DOHH2 (cell line): ENCODE measurements at regions not wholly inside any gene's neighbourhood (a gene's known extent, or its start where the extent isn't known, plus 50 kb on each side); places are given as distances from the start of the nearest gene placed in this dataset.

Experiments used
- H3F3A ChIP-seq: fragments of 200-600 bp; sonication (generic), shearing (Covaris generic); 2 replicates; pipeline ENCODE4 v1.6.0; 2016; ENCODE audit warnings: antibody characterized with exemption, mild to moderate bottlenecking; ENCODE audit not compliant: control insufficient read depth, insufficient read depth
- H3K27ac ChIP-seq: fragments of 200-600 bp; sonication (generic); 2 replicates; pipeline ENCODE4 v1.5.1; 2014; ENCODE audit warnings: low read depth, mild to moderate bottlenecking, low read length, moderate library complexity
- H3K27me3 ChIP-seq: fragments of 200-600 bp; sonication (generic); 2 replicates; pipeline ENCODE4 v1.6.1; 2014; ENCODE audit warnings: mild to moderate bottlenecking, low read length, mixed read lengths; ENCODE audit not compliant: control insufficient read depth
- H3K36me3 ChIP-seq: fragments of 200-600 bp; sonication (generic); 2 replicates; pipeline ENCODE4 v1.6.1; 2014; ENCODE audit warnings: mild to moderate bottlenecking, low read length, moderate library complexity, mixed read lengths; ENCODE audit not compliant: control insufficient read depth
- H3K4me1 ChIP-seq: fragments of 200-600 bp; sonication (generic); 2 replicates; pipeline ENCODE4 v1.6.1; 2014; ENCODE audit warnings: mild to moderate bottlenecking, low read length, mixed read lengths; ENCODE audit not compliant: control insufficient read depth
- H3K4me2 ChIP-seq: fragments of 200-600 bp; sonication (generic); 2 replicates; pipeline ENCODE4 v1.6.0; 2014; ENCODE audit warnings: mild to moderate bottlenecking, low read length, moderate library complexity
- H3K4me3 ChIP-seq: fragments of 200-600 bp; sonication (generic); 2 replicates; pipeline ENCODE4 v1.5.1; 2014; ENCODE audit warnings: mild to moderate bottlenecking, low read length, mixed read lengths
- H3K79me2 ChIP-seq: fragments of 200-600 bp; sonication (generic); 2 replicates; pipeline ENCODE4 v1.6.1; 2014; ENCODE audit warnings: mild to moderate bottlenecking, low read length, mixed read lengths; ENCODE audit not compliant: control insufficient read depth
- H3K9me2 ChIP-seq: fragments of 200-600 bp; sonication (generic); replicated peaks from 2 replicates; pipeline ENCODE4 v1.6.1; 2014; ENCODE audit warnings: mild to moderate bottlenecking, low read length, mixed read lengths; ENCODE audit not compliant: control insufficient read depth
- H3K9me3 ChIP-seq: fragments of 200-600 bp; sonication (generic); 2 replicates; pipeline ENCODE4 v1.6.1; 2014; ENCODE audit warnings: antibody characterized with exemption, low read length, mixed read lengths; ENCODE audit not compliant: control insufficient read depth, insufficient read depth
- H4K20me1 ChIP-seq: fragments of 200-600 bp; sonication (generic); 2 replicates; pipeline ENCODE4 v1.6.0; 2014; ENCODE audit warnings: low read depth, mild to moderate bottlenecking, antibody characterized with exemption, low read length, moderate library complexity; ENCODE audit not compliant: control insufficient read depth, insufficient read depth
- CTCF ChIP-seq: fragments of 200-600 bp; sonication (generic); IDR thresholded peaks from one replicate; pipeline ENCODE4 v1.5.1; 2014; ENCODE audit warnings: antibody characterized with exemption, mild to moderate bottlenecking, low read depth, low read length; ENCODE audit not compliant: poor library complexity, severe bottlenecking
- EZH2phosphoT487 ChIP-seq: fragments of 200-600 bp; sonication (generic); IDR thresholded peaks from 2 replicates; pipeline ENCODE4 v1.6.1; 2017; ENCODE audit warnings: borderline replicate concordance, mild to moderate bottlenecking, antibody characterized with exemption, low read length, moderate library complexity, mixed read lengths

GRCh38 chr12:94867066-94867855 lies 136.2 kb downstream of the NDUFA12 start:
- TF ChIP-seq EZH2phosphoT487 = no peak
- no peak for TF ChIP-seq CTCF
- no peaks in the 10 kb centered on the region for H3K9me3 ChIP-seq
- H3K27me3 ChIP-seq = peaks cover 7% of the 10 kb centered on the region
- H3F3A ChIP-seq = no peaks in the 10 kb centered on the region
- no peak overlapping the region for H3K4me2 ChIP-seq
- H3K4me3 ChIP-seq = no peak overlapping the region
- H3K79me2 ChIP-seq = no peaks in the 10 kb centered on the region
- H3K4me1 ChIP-seq = peaks cover 12% of the 10 kb centered on the region
- no peaks in the 10 kb centered on the region for H4K20me1 ChIP-seq
- H3K9me2 ChIP-seq = no peaks in the 10 kb centered on the region
- H3K36me3 ChIP-seq = no peaks in the 10 kb centered on the region
- H3K27ac ChIP-seq = no peak overlapping the region

DNA sequence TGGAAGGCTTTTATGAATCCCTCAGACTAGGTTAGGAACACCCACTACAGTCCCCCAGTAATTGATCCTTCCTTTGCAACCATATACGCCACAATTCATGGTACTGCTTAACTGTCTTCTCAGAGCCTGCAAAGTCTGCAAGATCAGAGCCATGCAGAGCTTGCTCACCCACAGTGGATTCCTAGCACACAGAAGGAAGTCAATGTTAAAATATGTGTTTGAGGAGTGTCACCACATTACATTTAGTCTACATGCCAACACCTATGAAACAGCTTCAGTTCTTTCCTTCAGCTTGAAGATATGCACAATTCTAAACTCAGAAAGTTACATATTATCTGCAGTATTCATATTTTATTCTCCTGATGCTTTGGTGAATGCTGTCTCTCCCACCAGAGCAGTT lies 138.5 kb downstream of the NDUFA12 start:
- Histone ChIP-seq H3K9me2 (no peaks in the 10 kb centered on the region), H4K20me1 (no peaks in the 10 kb centered on the region), H3K27me3 (no peaks in the 10 kb centered on the region), H3K4me1 (no peaks in the 10 kb centered on the region), H3F3A (no peaks in the 10 kb centered on the region), H3K4me3 (no peak overlapping the region), H3K4me2 (no peak overlapping the region), H3K79me2 (no peaks in the 10 kb centered on the region), H3K36me3 (no peaks in the 10 kb centered on the region), H3K27ac (no peak overlapping the region), H3K9me3 (no peaks in the 10 kb centered on the region)
- no peak for TF ChIP-seq CTCF
- no peak for TF ChIP-seq EZH2phosphoT487

GRCh38 chr12:94863321-94864035 lies 140.0 kb downstream of the NDUFA12 start:
- H3K27me3 ChIP-seq = no peaks in the 10 kb centered on the region
- H3K27ac ChIP-seq = no peak overlapping the region
- H3K79me2 ChIP-seq = no peaks in the 10 kb centered on the region
- H3K9me2 ChIP-seq = no peaks in the 10 kb centered on the region
- H4K20me1 ChIP-seq = no peaks in the 10 kb centered on the region
- H3F3A ChIP-seq = no peaks in the 10 kb centered on the region
- no peak overlapping the region for H3K4me2 ChIP-seq
- no peaks in the 10 kb centered on the region for H3K9me3 ChIP-seq
- H3K4me3 ChIP-seq = no peak overlapping the region
- no peaks in the 10 kb centered on the region for H3K36me3 ChIP-seq
- no peak for TF ChIP-seq EZH2phosphoT487
- TF ChIP-seq CTCF = no peak
- H3K4me1 ChIP-seq = no peaks in the 10 kb centered on the region
